Neural cell (in vitro differentiated cells): ENCODE measurements at regions not wholly inside any gene's neighbourhood (a gene's known extent, or its start where the extent isn't known, plus 50 kb on each side); places are given as distances from the start of the nearest gene placed in this dataset.

Source experiments
- H2AFZ ChIP-seq: fragments of 200-600, 300-800 bp; sonication (generic), shearing (Covaris generic); 2 replicates; pipeline ENCODE4 v1.6.0; 2014; ENCODE audit warnings: low read depth, mild to moderate bottlenecking, antibody characterized with exemption, low read length, moderate library complexity
- H3F3A ChIP-seq: fragments of 200-600 bp; shearing (Covaris generic); 2 replicates; pipeline ENCODE4 v1.6.1; 2016; ENCODE audit warnings: mild to moderate bottlenecking, moderate library complexity, mixed read lengths, antibody characterized with exemption, low read length; ENCODE audit not compliant: insufficient read depth, poor library complexity, severe bottlenecking
- H3K27ac ChIP-seq: fragments of 200-600, 300-800 bp; sonication (generic), shearing (Covaris generic); 2 replicates; pipeline ENCODE4 v1.5.1; 2014; ENCODE audit warnings: mild to moderate bottlenecking, low read length, moderate library complexity
- H3K27me3 ChIP-seq: fragments of 300-800, 200-600 bp; sonication (generic), shearing (Covaris generic); 2 replicates; pipeline ENCODE4 v1.6.0; 2014; ENCODE audit warnings: mild to moderate bottlenecking, low read depth, low read length, moderate library complexity; ENCODE audit not compliant: insufficient read depth
- H3K36me3 ChIP-seq: fragments of 300-800, 200-600 bp; sonication (generic), shearing (Covaris generic); 2 replicates; pipeline ENCODE4 v1.5.1; 2014; ENCODE audit warnings: mild to moderate bottlenecking, antibody characterized with exemption, low read length, moderate library complexity; ENCODE audit not compliant: insufficient read depth
- H3K4me2 ChIP-seq: fragments of 300-800, 200-600 bp; sonication (generic), shearing (Covaris generic); 2 replicates; pipeline ENCODE4 v1.6.0; 2014; ENCODE audit warnings: mild to moderate bottlenecking, low read length
- H3K4me3 ChIP-seq: fragments of 300-800, 200-600 bp; sonication (generic), shearing (Covaris generic); 2 replicates; pipeline ENCODE4 v1.5.1; 2014; ENCODE audit warnings: mild to moderate bottlenecking, low read length, moderate library complexity
- H3K79me2 ChIP-seq: fragments of 200-600 bp; shearing (Covaris generic); replicated peaks from 2 replicates; pipeline ENCODE4 v1.6.0; 2014; ENCODE audit warnings: mild to moderate bottlenecking, low read length, moderate library complexity; ENCODE audit not compliant: insufficient read depth
- H3K9ac ChIP-seq: fragments of 300-800, 200-600 bp; sonication (generic), shearing (Covaris generic); 2 replicates; pipeline ENCODE4 v1.6.1; 2016; ENCODE audit warnings: mild to moderate bottlenecking, low read length, mixed read lengths
- H3K9me2 ChIP-seq: fragments of 200-600 bp; shearing (Covaris generic); 2 replicates; pipeline ENCODE4 v1.6.1; 2016; ENCODE audit warnings: mild to moderate bottlenecking, low read length, mixed read lengths; ENCODE audit not compliant: insufficient read depth
- H3K9me3 ChIP-seq: fragments of 200-600, 300-800 bp; sonication (generic), shearing (Covaris generic); 2 replicates; pipeline ENCODE4 v1.6.1; 2016; ENCODE audit warnings: mild to moderate bottlenecking, mixed run types, low read length, moderate library complexity, mixed read lengths
- H4K20me1 ChIP-seq: fragments of 200-600 bp; shearing (Covaris generic); 2 replicates; pipeline ENCODE4 v1.6.1; 2016; ENCODE audit warnings: mild to moderate bottlenecking, mixed run types; ENCODE audit not compliant: insufficient read depth
- CTCF ChIP-seq: fragments of 450-650 bp; IDR thresholded peaks from 2 replicates; pipeline ENCODE4 v1.5.1; 2014; ENCODE audit warnings: antibody characterized with exemption, mild to moderate bottlenecking, moderate library complexity; ENCODE audit not compliant: poor library complexity, severe bottlenecking
- EP300 ChIP-seq: fragments of 450-650 bp; conservative IDR thresholded peaks from 2 replicates; pipeline ENCODE4 v1.6.1; 2014; ENCODE audit warnings: antibody characterized with exemption, mild to moderate bottlenecking, moderate library complexity; ENCODE audit not compliant: poor library complexity, severe bottlenecking
- EZH2 ChIP-seq: fragments of 200-600, 300-800 bp; shearing (Covaris generic), sonication (generic); IDR thresholded peaks from 2 replicates; pipeline ENCODE4 v1.6.1; 2014; ENCODE audit warnings: antibody characterized with exemption, low read length, borderline replicate concordance, mild to moderate bottlenecking; ENCODE audit not compliant: insufficient read depth, poor library complexity, severe bottlenecking
- MXI1 ChIP-seq: fragments of 450-650 bp; conservative IDR thresholded peaks from 2 replicates; pipeline ENCODE4 v1.6.1; 2014; ENCODE audit warnings: antibody characterized with exemption, mild to moderate bottlenecking; ENCODE audit not compliant: poor library complexity, severe bottlenecking
- POLR2AphosphoS5 ChIP-seq: IDR thresholded peaks from 2 replicates; pipeline ENCODE4 v1.6.1; 2012
- RAD21 ChIP-seq: fragments of 450-650 bp; conservative IDR thresholded peaks from 2 replicates; pipeline ENCODE4 v1.6.1; 2014; ENCODE audit warnings: antibody characterized with exemption, mild to moderate bottlenecking, moderate library complexity
- REST ChIP-seq: IDR thresholded peaks from 2 replicates; pipeline ENCODE4 v1.6.1; 2012; ENCODE audit warnings: borderline replicate concordance
- SMC3 ChIP-seq: fragments of 450-650 bp; conservative IDR thresholded peaks from 2 replicates; pipeline ENCODE4 v1.6.1; 2014; ENCODE audit warnings: antibody characterized with exemption, mild to moderate bottlenecking, moderate library complexity; ENCODE audit not compliant: poor library complexity
- TAF1 ChIP-seq: IDR thresholded peaks from 2 replicates; pipeline ENCODE4 v1.6.1; 2012; ENCODE audit warnings: low read depth

- TF ChIP-seq EZH2 = no peak
- TF ChIP-seq MXI1 = no peak
- no peak for TF ChIP-seq CTCF
- TF ChIP-seq REST = no peak
- no peak for TF ChIP-seq SMC3
- no peak for TF ChIP-seq TAF1
- no peak for TF ChIP-seq RAD21
- no peak for TF ChIP-seq EP300
- TF ChIP-seq POLR2AphosphoS5 = no peak
- Histone ChIP-seq H3K36me3 (no peaks in the 10 kb centered on the region), H3K9me3 (no peaks in the 10 kb centered on the region), H4K20me1 (no peaks in the 10 kb centered on the region), H3K9ac (no peak overlapping the region), H3K9me2 (no peaks in the 10 kb centered on the region), H3K27me3 (no peaks in the 10 kb centered on the region), H3K4me2 (no peak overlapping the region), H3F3A (no peaks in the 10 kb centered on the region), H3K4me3 (no peak overlapping the region), H3K79me2 (no peaks in the 10 kb centered on the region), H3K27ac (no peak overlapping the region), H2AFZ (no peak overlapping the region)
These were observed 210.7 kb upstream of the RND3 start for GRCh38 chr2:150698016-150698661.

- no peaks in the 10 kb centered on the region for H3K36me3 ChIP-seq
- H3K4me3 ChIP-seq = no peak overlapping the region
- H3F3A ChIP-seq = no peaks in the 10 kb centered on the region
- no peak overlapping the region for H2AFZ ChIP-seq
- H3K27me3 ChIP-seq = no peaks in the 10 kb centered on the region
- TF ChIP-seq EP300 = no peak
- no peak for TF ChIP-seq REST
- no peak for TF ChIP-seq EZH2
- no peak for TF ChIP-seq MXI1
- TF ChIP-seq CTCF = no peak
- no peak for TF ChIP-seq RAD21
- TF ChIP-seq SMC3 = no peak
- TF ChIP-seq TAF1 = no peak
- no peak for TF ChIP-seq POLR2AphosphoS5
- no peaks in the 10 kb centered on the region for H3K9me2 ChIP-seq
- H3K27ac ChIP-seq = no peak overlapping the region
- H3K4me2 ChIP-seq = no peak overlapping the region
- no peaks in the 10 kb centered on the region for H4K20me1 ChIP-seq
- H3K9ac ChIP-seq = no peak overlapping the region
- no peaks in the 10 kb centered on the region for H3K9me3 ChIP-seq
- no peaks in the 10 kb centered on the region for H3K79me2 ChIP-seq
These were observed 210.1 kb upstream of the RND3 start for GRCh38 chr2:150697596-150697995.
